NT2/D1 (cell line): ENCODE measurements at regions not wholly inside any gene's neighbourhood (a gene's known extent, or its start where the extent isn't known, plus 50 kb on each side); places are given as distances from the start of the nearest gene placed in this dataset.

Experiments used
- YY1 ChIP-seq: IDR thresholded peaks from 2 replicates; pipeline ENCODE4 v1.6.1; 2011; ENCODE audit not compliant: insufficient read length, insufficient read depth
- ZNF274 ChIP-seq: IDR thresholded peaks from 2 replicates; pipeline ENCODE4 v1.6.1; 2011; ENCODE audit warnings: mild to moderate bottlenecking, low read depth, low read length

GRCh38 chr1:187275985-187276575 lies 447.3 kb downstream of the PLA2G4A start:
- TF ChIP-seq YY1 (no peak), ZNF274 (no peak)
